Progenitor cell of endocrine pancreas (in vitro differentiated cells): ENCODE measurements at regions not wholly inside any gene's neighbourhood (a gene's known extent, or its start where the extent isn't known, plus 50 kb on each side); places are given as distances from the start of the nearest gene placed in this dataset.

Experiments
- DNase-seq: peaks from one replicate; pipeline ENCODE4 v3.0.0; 2021; ENCODE audit warnings: low spot score; ENCODE audit not compliant: unreplicated experiment
- H3K27ac Mint-ChIP-seq: 2 replicates; pipeline ENCODE4 v1.8.0; 2021; ENCODE audit warnings: mild to moderate bottlenecking, moderate library complexity, mixed read lengths
- H3K27me3 Mint-ChIP-seq: 2 replicates; pipeline ENCODE4 v1.8.0; 2021; ENCODE audit warnings: mixed read lengths
- H3K36me3 Mint-ChIP-seq: 2 replicates; pipeline ENCODE4 v1.8.0; 2022; ENCODE audit warnings: mixed read lengths; ENCODE audit not compliant: insufficient read depth
- H3K4me1 Mint-ChIP-seq: 2 replicates; pipeline ENCODE4 v1.8.0; 2021; ENCODE audit warnings: low read depth, mixed read lengths
- H3K4me3 Mint-ChIP-seq: 2 replicates; pipeline ENCODE4 v1.8.0; 2021; ENCODE audit warnings: low read depth, mild to moderate bottlenecking, moderate library complexity, mixed read lengths
- H3K9me3 Mint-ChIP-seq: 2 replicates; pipeline ENCODE4 v1.8.0; 2021; ENCODE audit warnings: low read depth, mixed read lengths
- TF ChIP-seq, protein P1 (sequence below): fragments of 200-600 bp; sonication (generic); IDR thresholded peaks from one replicate; pipeline ENCODE4 v1.5.0; 2021; ENCODE audit warnings: antibody characterized with exemption, mild to moderate bottlenecking; ENCODE audit not compliant: unreplicated experiment

DNA sequence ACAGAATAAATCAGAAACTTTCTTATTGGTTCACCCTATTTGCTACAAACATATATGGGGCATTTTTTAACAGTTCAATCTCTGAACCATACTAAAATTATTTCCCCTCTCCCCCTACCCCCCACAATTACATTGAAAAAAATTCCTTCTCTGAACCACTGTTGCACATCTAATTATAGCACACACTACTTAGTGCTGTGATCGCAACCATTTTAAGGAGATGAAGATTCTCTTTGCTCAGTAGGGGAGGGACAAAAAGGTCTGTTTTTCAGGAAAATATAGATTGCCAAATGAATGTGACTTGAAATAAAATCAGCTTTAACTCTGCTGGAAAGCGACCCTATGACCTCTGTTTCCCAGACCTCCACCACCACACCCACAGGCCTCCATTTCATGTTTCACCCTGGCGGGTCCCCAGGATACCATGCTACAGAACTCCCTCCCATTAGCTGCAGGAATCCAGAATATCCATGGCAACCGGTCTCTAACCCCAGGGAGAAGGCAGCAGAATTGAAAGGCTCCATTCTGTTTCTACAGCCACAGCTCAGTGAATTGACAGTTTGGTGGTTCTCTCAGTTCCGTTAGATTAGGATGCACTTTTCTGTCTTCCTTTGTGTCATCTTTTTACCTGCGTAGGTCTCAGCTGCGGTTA is 286.3 kb downstream of the TBC1D4 start:
- Mint-ChIP-seq H3K4me1 (peaks cover 2% of the 10 kb centered on the region), H3K27me3 (peaks cover 3% of the 10 kb centered on the region), H3K4me3 (no peak overlapping the region), H3K36me3 (no peaks in the 10 kb centered on the region), H3K27ac (no peak overlapping the region), H3K9me3 (no peaks in the 10 kb centered on the region)
- TF ChIP-seq, protein P1, sequence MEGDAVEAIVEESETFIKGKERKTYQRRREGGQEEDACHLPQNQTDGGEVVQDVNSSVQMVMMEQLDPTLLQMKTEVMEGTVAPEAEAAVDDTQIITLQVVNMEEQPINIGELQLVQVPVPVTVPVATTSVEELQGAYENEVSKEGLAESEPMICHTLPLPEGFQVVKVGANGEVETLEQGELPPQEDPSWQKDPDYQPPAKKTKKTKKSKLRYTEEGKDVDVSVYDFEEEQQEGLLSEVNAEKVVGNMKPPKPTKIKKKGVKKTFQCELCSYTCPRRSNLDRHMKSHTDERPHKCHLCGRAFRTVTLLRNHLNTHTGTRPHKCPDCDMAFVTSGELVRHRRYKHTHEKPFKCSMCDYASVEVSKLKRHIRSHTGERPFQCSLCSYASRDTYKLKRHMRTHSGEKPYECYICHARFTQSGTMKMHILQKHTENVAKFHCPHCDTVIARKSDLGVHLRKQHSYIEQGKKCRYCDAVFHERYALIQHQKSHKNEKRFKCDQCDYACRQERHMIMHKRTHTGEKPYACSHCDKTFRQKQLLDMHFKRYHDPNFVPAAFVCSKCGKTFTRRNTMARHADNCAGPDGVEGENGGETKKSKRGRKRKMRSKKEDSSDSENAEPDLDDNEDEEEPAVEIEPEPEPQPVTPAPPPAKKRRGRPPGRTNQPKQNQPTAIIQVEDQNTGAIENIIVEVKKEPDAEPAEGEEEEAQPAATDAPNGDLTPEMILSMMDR: no peak
- no peak for DNase-seq

DNA sequence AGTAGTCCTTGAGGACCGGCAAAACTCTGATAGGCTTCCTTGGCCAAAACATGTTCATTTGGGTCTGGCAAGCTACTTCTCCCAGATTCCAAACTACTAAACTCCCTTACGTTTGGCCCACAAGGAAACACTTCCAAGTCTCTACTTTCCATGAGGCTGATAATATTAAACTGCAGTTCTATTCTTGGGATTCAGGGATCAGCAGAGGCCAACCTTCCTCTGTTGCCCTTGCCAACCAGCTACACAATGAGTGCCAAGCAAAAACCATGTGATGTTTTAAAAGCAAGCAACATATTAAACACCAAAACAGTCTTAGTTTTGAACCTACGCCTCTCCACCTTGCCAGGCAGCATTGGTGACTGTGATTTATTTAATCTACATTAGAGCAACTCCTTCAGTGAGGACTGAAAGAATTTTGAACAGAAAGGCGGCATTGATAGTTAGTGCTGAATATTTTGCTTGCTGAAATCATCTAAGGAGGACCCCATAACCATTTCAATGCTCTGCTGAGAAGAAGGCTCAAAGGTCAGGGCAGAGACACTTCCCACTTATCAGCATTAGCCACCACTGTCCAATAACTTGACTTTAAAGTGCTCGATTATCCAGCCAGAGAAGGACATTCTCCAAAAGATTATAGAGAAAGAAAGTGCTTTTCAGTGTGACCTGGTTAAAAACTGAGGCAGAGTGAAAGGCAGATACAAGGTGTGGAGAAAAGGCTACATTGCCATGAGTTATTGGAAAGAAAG is 287.1 kb downstream of the TBC1D4 start:
- DNase-seq: no peak
- Mint-ChIP-seq H3K9me3 (no peaks in the 10 kb centered on the region), H3K27ac (no peak overlapping the region), H3K4me1 (peaks cover 2% of the 10 kb centered on the region), H3K36me3 (no peaks in the 10 kb centered on the region), H3K4me3 (no peak overlapping the region), H3K27me3 (peaks cover 3% of the 10 kb centered on the region)
- TF ChIP-seq, protein P1: no peak

DNA sequence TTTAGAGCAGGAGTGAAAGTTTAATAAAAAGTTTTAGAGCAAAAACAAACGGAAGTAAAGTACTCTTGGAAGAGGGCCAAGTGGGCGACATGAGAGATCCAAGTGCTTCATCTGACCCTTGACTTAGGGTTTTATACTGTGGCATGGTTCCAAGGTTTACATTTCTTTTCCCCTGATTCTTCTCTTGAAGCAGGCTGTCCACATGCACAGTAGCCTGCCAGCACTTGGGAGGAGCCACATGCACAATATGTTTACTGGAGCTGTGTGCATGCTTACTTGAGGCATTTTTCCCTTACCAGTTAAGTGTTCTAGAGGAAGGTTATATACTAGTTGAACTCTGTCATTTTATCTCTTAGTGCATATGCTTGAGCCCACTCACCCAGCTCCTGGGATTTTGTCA is 295.6 kb downstream of the TBC1D4 start:
- no peak overlapping the region for H3K27ac Mint-ChIP-seq
- H3K27me3 Mint-ChIP-seq: no peaks in the 10 kb centered on the region
- H3K4me1 Mint-ChIP-seq: peaks cover under 1% of the 10 kb centered on the region
- H3K36me3 Mint-ChIP-seq: peaks cover 2% of the 10 kb centered on the region
- H3K9me3 Mint-ChIP-seq: peaks cover 22% of the 10 kb centered on the region
- no peak for DNase-seq
- TF ChIP-seq, protein P1: no peak
- H3K4me3 Mint-ChIP-seq: no peak overlapping the region

DNA sequence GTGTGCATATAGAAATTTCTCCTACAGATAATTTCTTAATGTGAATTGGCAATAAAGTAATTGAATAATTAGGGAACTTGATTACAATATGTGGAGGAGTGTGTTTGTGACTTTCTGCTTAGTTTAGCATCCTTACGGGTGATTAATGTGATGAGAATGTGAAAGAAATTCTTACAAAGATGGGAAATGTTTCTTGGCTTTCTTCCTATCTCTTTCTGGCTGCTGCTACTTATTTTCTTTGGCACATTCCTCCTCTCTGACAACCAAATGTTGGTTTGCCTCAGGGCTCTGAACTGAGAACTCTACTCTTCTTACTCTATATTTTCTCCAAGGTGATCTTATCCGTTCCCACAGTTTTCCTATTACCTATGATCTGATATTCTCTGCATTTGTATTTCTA is 300.1 kb downstream of the TBC1D4 start:
- Mint-ChIP-seq H3K4me1 (no peaks in the 10 kb centered on the region), H3K27me3 (no peaks in the 10 kb centered on the region), H3K27ac (no peak overlapping the region), H3K9me3 (peaks cover 20% of the 10 kb centered on the region), H3K4me3 (no peak overlapping the region), H3K36me3 (peaks cover 2% of the 10 kb centered on the region)
- TF ChIP-seq, protein P1: no peak
- no peak for DNase-seq

DNA sequence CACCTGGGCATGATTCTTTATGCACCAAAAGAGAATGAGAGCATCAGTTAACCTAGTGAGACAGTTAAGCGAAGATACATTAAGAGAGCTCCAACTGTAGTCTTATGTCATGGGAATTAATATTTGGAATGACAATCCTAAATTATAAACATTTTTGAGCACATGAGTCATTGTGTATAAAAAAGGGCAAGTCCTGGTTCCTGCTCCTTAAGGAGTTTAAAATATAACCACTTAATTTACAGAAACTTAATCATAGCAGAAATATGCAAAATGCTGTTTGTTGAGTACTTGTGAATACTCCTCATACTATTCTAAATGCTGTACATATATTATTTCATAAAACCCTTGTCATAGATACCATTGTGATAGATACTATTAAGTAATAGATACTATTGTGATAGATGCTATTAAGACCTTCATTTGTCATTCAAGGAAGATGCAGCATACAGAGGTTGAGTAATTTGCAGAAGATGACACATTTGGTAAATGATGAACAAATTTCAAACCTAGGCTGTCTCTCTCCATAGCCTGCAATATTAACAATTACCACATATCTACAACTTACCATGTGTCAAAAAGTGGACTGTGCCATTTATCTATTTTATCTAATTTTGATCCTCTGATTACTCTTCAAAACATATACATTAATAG is 301.0 kb downstream of the TBC1D4 start:
- DNase-seq: no peak
- Mint-ChIP-seq H3K4me1 (no peaks in the 10 kb centered on the region), H3K36me3 (peaks cover 2% of the 10 kb centered on the region), H3K4me3 (no peak overlapping the region), H3K27me3 (no peaks in the 10 kb centered on the region), H3K9me3 (peaks cover 23% of the 10 kb centered on the region), H3K27ac (no peak overlapping the region)
- TF ChIP-seq, protein P1: no peak
